GM12872 (cell line): ENCODE measurements at regions not wholly inside any gene's neighbourhood (a gene's known extent, or its start where the extent isn't known, plus 50 kb on each side); places are given as distances from the start of the nearest gene placed in this dataset.

Experiments
- CTCF ChIP-seq: IDR thresholded peaks from 3 replicates; pipeline ENCODE4 v1.5.1; 2011; ENCODE audit warnings: low read depth, mild to moderate bottlenecking, low read length, moderate library complexity; ENCODE audit not compliant: insufficient read depth

DNA sequence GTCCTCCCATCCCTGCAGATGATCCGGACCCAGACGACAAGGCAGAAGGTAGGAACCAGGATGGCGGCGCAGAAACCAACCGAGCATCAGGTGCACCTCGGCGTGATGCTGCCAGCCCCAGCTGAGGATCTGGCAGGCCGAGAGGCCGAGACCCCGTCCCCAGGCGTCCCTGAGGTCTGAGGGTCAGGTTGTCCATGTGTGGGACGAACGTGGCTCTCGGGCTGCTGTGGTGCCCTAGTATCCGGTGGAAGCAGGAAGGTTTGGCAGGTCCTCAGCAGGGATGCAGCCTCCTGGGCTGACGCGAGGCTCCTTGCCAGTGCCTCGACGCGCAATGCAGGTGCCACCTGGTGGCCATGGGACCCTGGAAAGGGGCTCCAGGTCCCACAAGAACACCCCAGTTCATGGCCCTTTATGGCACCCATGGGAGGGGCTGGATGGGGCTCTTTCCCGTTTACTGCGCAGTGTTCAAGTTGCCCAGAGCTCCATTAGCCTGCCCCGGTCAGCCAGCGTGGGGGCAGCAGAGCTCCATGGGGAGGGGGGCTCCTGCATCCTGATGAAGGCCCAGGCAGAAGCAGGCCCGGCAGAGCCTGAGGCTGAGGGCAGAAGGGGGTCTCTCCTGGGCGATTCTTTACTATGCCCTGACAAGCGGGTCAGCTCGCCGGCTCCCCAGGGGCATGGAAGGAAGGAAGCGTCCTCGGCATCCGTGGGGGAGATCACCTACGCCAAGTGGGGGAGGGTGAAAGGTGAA is 129.9 kb downstream of the CTTN start:
- TF ChIP-seq CTCF = no peak

- no peak for TF ChIP-seq CTCF
Measured at GRCh38 chr11:70528794-70529580, 130.7 kb downstream of the CTTN start.

DNA sequence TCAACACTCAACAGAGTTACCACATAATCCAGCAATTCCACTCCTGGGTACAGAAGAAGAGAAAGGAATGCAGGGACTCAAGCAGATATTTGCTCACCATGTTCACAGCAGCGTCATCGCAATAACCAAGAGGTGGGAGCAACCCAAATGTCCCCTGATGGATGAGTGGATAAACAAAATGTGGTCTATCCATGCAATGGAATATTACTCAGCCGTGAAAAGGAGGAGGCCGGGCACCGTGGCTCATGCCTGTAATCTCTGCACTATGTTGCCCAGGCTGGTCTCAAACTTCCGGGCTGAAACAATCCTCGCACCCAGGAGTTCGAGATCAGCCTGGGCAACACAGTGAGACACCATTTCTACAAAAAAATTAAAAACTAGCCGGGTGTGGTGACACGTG is 131.7 kb downstream of the CTTN start:
- no peak for TF ChIP-seq CTCF

DNA sequence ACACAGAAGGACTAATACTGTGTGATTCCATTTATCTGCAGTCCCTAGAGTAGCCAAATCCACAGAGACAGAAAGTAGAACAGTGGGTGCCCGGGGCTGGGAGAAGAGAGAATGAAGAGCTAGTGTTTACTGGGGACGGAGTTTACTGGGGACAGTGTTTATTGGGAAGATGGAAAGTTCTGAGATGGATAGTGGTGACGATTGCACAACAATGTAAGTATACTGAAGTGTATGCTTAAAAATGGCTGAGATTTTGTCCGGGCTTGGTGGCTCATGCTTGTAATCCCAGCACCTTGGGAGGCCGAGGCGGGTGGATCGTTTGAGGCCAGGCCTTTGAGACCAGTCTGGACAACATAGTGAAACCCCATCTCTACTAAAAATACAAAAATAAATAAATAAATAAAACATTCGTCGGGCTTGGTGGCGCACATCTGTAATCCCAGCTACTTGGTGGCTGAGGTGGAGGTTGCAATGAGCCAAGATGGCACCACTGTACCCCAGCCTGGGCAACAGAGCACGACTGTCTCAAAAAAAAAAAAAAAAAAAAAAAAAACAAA is 132.4 kb downstream of the CTTN start:
- TF ChIP-seq CTCF = no peak

GRCh38 chr11:70531281-70532065 is 133.1 kb downstream of the CTTN start:
- TF ChIP-seq CTCF = no peak

- TF ChIP-seq CTCF = no peak
Measured at GRCh38 chr11:70532066-70532440, 133.7 kb downstream of the CTTN start.

- TF ChIP-seq CTCF = no peak
Measured at GRCh38 chr11:70532731-70533130, 134.4 kb downstream of the CTTN start.
